Mesothelial cell of epicardium (in vitro differentiated cells): ENCODE measurements at regions not wholly inside any gene's neighbourhood (a gene's known extent, or its start where the extent isn't known, plus 50 kb on each side); places are given as distances from the start of the nearest gene placed in this dataset.

Source experiments
- DNase-seq, 2 experiments: peaks; one replicate each; pipeline ENCODE4 v3.0.0; 2021; ENCODE audit warnings: low spot score in 2 of 2; ENCODE audit not compliant: unreplicated experiment in 2 of 2
- H3K27ac Mint-ChIP-seq: 2 replicates; pipeline ENCODE4 v1.8.0; 2021; ENCODE audit warnings: mixed read lengths
- H3K27me3 Mint-ChIP-seq: 2 replicates; pipeline ENCODE4 v1.8.0; 2021; ENCODE audit warnings: low read depth, mixed read lengths
- H3K36me3 Mint-ChIP-seq: 2 replicates; pipeline ENCODE4 v1.8.0; 2021; ENCODE audit warnings: mixed read lengths
- H3K4me1 Mint-ChIP-seq: 2 replicates; pipeline ENCODE4 v1.8.0; 2021; ENCODE audit warnings: mixed read lengths
- H3K4me3 Mint-ChIP-seq: 2 replicates; pipeline ENCODE4 v1.8.0; 2021; ENCODE audit warnings: mild to moderate bottlenecking, moderate library complexity, mixed read lengths
- H3K9me3 Mint-ChIP-seq: 2 replicates; pipeline ENCODE4 v1.8.0; 2021; ENCODE audit warnings: mixed read lengths
- CTCF ChIP-seq: fragments of 200-600 bp; sonication (generic); IDR thresholded peaks from one replicate; pipeline ENCODE4 v1.5.0; 2021; ENCODE audit warnings: antibody characterized with exemption; ENCODE audit not compliant: unreplicated experiment

- DNase-seq = no peak
- Mint-ChIP-seq H3K27ac (no peak overlapping the region), H3K9me3 (peaks cover 4% of the 10 kb centered on the region), H3K4me1 (no peaks in the 10 kb centered on the region), H3K36me3 (no peaks in the 10 kb centered on the region), H3K4me3 (no peak overlapping the region), H3K27me3 (peaks cover 1% of the 10 kb centered on the region)
- no peak for TF ChIP-seq CTCF
Measured at GRCh38 chr3:150135287-150135721, 164.6 kb upstream of the PFN2 start.

- Mint-ChIP-seq H3K27ac (no peak overlapping the region), H3K4me3 (no peak overlapping the region), H3K9me3 (peaks cover 4% of the 10 kb centered on the region), H3K27me3 (peaks cover 3% of the 10 kb centered on the region), H3K36me3 (no peaks in the 10 kb centered on the region), H3K4me1 (no peaks in the 10 kb centered on the region)
- no peak for DNase-seq
- no peak for TF ChIP-seq CTCF
Measured at GRCh38 chr3:150133293-150133692, 162.6 kb upstream of the PFN2 start.

GRCh38 chr3:150132101-150132749, 161.5 kb upstream of the PFN2 start:
- Mint-ChIP-seq H3K27ac (no peak overlapping the region), H3K4me1 (no peaks in the 10 kb centered on the region), H3K27me3 (peaks cover 3% of the 10 kb centered on the region), H3K4me3 (no peak overlapping the region), H3K36me3 (no peaks in the 10 kb centered on the region), H3K9me3 (peaks cover 4% of the 10 kb centered on the region)
- TF ChIP-seq CTCF = no peak
- no peak for DNase-seq

- no peaks in the 10 kb centered on the region for H3K4me1 Mint-ChIP-seq
- DNase-seq = no peak
- no peaks in the 10 kb centered on the region for H3K36me3 Mint-ChIP-seq
- H3K9me3 Mint-ChIP-seq = no peaks in the 10 kb centered on the region
- peaks cover 5% of the 10 kb centered on the region for H3K27me3 Mint-ChIP-seq
- no peak overlapping the region for H3K4me3 Mint-ChIP-seq
- H3K27ac Mint-ChIP-seq = no peak overlapping the region
- no peak for TF ChIP-seq CTCF
Measured at GRCh38 chr3:150131663-150132062, 161.0 kb upstream of the PFN2 start.

GRCh38 chr3:150130404-150131100, 159.9 kb upstream of the PFN2 start:
- no peaks in the 10 kb centered on the region for H3K36me3 Mint-ChIP-seq
- peaks cover 5% of the 10 kb centered on the region for H3K27me3 Mint-ChIP-seq
- H3K4me1 Mint-ChIP-seq = no peaks in the 10 kb centered on the region
- H3K27ac Mint-ChIP-seq = no peak overlapping the region
- TF ChIP-seq CTCF = no peak
- no peak for DNase-seq
- H3K9me3 Mint-ChIP-seq = no peaks in the 10 kb centered on the region
- H3K4me3 Mint-ChIP-seq = no peak overlapping the region
